ENCODE measurements at regions not wholly inside any gene's neighbourhood (a gene's known extent, or its start where the extent isn't known, plus 50 kb on each side); places are given as distances from the start of the nearest gene placed in this dataset.

- no peak for TF ChIP-seq CTCF (conservative IDR thresholded peaks at IDR 0.05)
- TF ChIP-seq ZFX (IDR thresholded peaks at IDR 0.05), result no peak
Measured at GRCh38 chr6:23202207-23202606, 632.8 kb downstream of the HDGFL1 start.
